GM21447 (cell line): ENCODE measurements at regions not wholly inside any gene's neighbourhood (a gene's known extent, or its start where the extent isn't known, plus 50 kb on each side); places are given as distances from the start of the nearest gene placed in this dataset.

Source experiments
- ATAC-seq: cut with Tn5 transposase; IDR thresholded peaks from one replicate; pipeline ENCODE4 v1.9.1; 2021; ENCODE audit not compliant: unreplicated experiment

DNA sequence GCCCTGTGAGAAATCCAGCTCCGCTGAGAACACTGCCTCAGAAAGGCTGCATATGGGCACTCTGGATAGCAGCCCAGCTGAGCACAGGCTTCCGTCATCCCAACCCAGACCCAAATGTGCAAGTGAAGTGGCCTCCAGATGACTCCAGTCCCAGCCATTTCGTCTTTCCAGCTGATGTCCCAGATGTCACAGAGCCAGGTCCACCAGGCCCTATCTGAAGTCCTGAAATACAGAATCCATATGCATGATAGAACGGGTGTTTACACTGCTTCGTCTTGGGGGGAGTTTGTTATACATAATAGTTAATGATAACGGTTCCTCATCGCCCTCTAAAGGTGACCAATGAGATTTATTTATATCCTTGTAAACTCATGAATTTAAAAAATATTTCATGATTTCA lies 72.6 kb upstream of the TRIM2 start:
- no peak for ATAC-seq

DNA sequence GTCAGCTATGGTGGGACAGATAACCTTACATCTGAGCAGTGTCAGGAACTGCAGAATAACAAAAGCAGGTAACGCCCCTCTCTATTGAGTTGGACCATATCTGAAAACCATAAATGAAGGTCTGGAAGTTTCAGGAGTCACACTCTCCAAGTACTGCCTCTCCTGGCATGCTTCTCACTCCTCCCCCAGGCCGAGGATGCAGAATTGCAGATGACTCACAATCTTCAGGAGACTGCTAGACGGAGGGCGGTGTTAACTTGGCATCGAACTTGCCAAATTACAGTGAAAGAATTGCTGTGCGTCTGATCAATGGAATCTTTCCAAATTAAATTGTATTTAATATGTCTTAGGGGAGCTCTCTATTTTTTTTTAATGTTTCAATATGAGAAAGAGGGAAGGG lies 67.1 kb upstream of the TRIM2 start:
- no peak for ATAC-seq

DNA sequence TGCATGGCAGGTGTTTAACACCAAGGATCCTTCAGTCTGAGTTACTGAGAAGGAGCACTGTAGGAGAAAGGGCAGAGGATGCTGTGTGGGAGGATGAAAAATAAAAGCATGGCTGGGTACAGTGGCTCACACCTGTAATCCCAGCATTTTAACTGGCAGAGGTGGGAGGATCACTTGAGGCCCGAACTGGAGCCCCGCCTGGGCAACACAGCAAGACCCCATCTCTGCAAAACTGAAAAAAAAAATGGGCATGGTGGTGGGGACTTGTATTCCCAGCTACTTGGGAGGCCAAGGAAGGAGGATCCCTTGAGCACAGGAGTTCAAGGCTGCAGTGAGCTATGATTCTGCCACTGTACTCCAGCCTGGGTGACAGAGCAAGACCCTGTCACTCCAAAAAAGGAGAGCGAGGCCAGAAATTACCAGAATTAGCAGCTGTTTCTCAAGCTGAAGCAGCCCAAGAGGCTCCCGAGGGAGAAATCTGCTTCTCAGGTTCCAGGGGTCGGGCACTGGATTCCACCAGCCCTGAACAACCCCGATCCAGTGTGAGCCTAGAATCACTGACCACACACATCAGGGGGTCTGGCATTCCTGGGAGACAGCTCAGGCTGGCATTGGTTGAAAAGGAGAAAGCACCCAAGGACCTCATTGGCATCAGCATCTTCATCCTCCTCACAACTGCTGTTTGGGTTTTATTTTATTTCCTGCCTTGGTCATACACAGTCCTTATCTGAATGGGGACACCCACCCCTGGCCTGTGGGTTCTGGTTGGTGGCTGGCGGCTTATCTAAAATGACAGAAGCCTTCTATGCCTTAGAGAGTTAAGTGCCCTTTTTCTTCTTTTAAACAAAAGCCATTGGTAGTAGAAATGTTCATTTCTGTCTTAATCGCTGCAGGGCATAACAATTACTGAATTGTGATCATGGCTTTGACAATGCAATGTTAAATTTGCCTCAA lies 66.3 kb upstream of the TRIM2 start:
- ATAC-seq: no peak

DNA sequence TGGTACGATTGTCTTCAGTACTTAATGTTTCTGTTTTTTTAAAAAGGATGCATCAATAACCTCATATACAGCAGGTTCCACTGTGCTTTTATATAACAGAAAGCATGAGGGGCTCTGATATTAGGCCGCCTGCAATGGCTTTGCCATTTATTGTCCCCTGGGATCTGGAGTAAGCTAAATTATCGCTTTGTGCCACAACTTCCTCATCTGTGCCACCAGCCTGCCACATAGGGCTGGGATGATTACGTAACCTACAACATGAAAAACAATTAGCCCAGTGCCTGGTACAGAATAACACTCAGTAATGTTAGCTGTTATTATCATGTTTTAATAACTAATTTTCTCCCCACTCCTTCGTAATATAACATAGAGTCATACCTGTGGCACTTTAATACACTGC lies 65.5 kb upstream of the TRIM2 start:
- ATAC-seq: no peak

DNA sequence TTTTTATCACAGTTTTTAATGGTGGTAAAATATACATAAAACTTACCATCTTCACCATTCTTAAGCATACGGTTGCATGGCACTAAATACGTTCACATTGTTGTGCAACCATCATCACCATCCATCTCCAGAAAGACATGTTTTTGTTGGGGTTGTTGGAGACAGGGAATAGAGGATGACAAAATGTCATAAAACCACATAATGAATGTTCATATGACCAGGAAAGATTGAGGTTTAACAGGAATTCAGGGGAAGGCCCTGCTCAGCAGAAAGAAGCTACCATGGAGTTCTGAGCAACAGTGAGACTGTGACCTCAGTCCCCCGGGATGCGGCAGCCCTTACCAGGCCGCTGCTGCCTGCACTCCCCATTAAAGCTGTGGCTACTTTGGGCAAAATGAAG lies 63.9 kb upstream of the TRIM2 start:
- no peak for ATAC-seq

DNA sequence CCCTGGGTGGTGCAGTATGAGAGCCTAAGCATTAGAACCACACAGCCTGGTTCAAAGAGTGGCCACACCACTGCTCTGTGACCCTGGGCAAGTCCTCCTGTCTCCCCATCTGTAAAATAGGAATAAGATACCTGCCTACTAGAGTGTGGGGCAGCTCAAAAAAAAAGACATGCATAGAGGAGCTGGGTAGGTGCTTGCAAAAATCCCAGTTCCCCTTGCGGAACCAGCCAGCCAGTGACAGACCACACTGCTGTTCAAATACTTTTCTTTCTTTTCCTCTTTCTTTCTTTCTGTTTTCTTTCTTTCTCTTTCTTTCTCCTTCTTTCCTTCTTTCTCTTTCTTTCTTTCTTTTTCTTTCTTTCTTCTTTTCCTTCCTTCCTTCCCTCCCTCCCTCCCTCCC lies 63.0 kb upstream of the TRIM2 start:
- ATAC-seq: no peak

DNA sequence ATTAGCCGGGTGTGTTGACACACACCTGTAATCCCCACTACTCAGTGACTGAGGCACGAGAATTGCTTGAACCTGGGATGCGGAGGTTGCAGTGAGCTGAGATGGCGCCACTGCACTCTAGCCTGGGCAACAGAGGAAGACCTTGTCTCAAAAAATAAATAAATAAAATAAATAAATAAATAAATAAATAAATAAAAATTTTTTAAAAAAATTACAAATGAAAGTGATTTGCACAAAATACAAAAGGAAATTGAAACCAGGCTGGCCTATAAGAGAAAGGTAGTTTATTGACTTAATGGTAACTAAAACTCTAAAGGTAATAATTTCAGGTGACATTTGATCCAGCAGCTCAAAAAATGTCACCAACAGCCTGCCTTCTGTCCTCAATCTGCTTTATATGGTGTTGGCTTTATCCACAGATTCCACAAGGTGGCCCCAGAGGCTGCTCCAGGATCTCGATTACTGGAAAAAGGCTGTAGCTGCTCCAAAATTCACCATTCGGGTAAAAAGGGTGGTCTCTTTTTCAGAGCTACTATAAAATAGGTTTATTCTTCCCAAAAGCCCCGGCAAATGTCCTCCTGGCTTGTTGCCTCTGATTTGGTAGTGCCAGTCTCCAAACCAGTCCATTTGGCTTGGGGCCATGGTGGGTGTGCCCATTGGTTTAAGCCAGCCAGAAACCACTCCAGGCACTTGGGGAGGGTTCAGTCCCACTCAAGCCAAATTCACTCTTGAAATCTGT lies 61.4 kb upstream of the TRIM2 start:
- peak; percentile 63 for ATAC-seq

DNA sequence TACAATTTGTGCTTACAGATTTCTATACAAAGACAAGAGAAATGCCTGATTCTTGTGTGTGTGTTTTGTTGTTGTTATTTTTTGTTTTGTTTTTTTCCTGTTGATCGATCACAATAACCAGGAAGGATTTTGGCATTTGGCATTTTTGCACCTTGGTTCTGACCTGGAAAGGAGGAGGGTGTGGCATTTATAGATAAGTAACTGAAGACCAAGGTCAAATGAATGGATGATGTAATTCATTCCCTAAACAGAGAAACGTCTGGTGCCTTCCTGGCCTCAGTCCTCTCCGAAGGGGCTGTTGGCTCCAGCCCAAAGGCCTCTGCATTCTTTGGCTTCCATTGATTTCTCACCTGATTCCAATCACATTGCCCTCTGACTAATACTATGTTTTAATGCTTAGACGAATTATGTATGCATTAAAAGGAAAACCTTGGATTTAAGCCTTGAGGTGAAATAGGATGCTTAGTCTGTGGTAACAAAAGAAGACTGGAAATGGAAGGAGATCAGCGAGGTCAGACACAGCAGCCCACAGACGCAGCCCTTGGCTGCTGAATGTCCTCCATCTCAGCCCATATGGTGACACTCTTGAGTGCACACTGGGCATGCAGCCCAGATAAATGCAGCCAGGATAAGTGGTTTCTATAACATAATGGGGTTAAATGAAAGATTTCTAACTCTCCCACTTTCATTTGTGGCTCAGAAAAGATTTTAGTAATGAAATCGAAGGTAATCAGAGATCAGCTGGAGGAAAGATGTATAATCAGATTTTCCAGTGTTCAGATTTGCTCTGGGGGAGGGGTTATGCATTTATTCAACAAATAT lies 60.5 kb upstream of the TRIM2 start:
- ATAC-seq: no peak

DNA sequence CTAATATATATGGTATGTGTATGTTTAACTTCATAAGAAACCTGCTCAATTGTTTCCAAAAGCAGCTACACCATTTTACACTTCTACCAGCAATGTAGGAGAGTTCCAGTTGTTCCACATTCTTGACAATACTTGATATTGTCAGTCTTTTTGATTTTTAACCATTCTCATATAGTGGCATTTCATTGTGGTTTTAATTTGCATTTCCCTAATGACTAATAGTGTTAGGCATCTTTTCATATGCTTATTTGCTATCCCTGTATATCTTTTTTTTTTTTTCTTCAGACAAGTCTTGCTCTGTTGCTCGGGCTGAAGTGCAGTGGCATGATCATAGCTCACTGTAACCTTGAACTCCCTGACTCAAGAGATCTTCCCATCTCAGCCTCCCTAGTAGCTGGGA lies 58.2 kb upstream of the TRIM2 start:
- no peak for ATAC-seq

DNA sequence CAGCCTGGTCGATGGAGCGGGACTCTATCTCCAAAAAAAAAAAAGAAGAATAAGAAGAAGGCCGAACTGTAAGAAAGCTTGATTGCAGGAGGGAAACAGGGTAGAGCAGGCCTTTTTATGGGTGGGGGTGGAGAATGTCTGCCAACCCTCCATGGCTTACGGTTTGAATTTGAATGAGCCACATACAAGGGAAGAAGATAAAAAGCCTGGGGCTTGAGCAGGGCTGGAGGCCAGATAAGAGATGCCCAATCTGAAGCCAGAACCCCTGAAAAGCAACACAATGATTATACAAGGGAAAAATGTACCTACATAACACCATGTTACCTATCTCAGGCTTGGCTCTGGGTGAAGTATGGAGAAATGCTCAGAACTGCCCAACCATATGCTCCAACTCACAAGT lies 57.3 kb upstream of the TRIM2 start:
- ATAC-seq: no peak

DNA sequence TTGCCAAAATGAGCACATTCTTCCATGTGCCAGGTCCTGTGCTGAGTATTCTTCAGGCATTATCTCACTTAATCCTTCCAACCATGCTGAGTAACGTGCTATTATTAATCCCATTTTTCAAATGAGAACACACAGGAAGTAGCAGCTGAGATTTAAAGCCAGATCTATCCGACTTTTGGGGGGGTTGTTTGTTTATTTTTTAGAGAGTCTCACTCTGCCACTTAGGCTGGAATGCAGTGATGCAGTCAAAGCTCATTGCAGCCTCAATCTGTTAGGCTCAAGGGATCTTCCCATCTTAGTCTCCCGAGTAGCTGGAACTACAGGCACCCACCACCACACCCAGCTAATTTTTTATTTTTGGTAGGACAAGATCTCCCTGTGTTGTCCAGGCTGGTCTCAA lies 55.5 kb upstream of the TRIM2 start:
- ATAC-seq: no peak

DNA sequence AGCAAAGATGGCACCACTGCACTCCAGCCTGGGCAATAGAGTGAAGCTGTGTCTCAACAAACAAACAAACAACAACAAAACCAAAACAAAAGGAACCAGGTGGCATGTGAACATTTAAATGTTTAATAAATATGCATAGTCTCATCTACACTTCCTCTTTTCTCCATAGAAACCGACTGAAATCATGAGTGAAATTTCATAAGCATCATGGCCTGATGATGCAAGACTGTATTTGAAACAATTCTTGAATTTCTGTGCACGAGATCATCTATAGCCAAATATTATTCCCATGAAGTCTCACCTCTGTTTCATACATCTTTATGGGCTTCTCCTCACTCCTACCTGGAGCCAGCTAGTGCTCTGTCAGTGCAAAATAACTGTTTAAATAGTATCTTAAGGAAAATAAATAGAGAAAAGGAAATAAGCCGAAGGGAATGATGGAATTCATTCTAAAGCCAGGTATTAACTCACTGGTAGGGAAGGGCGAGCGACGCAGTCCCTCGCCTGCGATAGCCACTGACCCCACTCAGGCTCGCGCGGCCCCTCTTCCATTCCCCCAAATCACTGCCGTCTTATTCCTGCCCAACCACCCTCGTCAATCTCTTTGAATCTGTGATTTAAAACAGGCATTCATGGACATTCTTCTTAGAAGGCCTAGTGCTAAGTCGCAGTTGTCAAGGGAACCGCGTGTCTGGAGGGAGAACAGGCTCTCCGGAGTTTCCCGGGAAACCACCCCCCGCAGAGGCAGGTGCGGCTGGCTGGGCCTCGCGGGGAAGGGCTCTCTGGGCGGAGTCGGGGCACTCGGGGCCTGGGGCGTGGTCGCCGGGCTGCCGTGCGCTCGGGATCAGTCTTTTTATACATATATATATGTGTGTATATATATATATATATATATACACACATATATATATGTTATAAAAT lies 52.4 kb upstream of the TRIM2 start:
- no peak for ATAC-seq

DNA sequence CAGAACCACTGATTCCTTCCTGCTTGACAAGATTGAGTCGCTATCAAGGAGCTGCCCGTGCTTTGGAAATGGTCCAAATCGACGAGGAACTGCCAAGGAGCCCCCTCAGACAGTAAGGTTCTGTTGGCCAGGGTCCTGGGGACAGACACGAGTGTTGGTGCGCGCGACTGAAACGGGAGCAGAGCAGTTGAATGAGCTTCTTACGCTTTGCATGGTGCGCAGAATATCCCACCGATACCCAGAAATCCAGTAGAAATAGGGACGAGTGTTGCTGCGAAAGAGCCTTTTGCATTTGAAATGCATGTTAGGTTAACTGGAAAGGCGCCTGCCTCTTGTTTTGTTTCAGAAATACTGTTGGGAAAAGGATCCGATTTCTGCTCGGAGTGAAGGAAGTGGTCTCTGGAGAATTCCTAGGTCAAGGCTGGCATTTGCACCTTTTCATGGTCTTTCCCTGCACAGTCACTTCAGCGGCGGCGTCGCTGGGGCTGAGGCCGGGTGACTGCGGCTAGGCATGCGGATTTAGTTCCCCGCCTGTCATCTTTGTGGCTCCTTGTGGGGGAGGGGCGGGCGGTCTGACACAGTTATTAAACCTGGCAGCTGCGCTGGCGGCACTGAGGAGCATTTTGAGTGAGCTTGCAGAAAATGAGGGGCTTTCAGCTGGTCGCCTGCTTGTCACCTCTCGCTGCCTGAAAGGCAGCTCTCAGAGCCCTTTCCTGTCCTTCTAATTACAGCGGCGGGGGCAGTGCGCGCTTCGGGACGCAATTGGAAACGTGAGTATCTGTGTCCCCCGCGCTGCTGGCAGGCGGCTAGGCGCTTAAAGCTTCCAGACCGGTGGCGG lies 51.5 kb upstream of the TRIM2 start:
- peak; percentile 23 for ATAC-seq

DNA sequence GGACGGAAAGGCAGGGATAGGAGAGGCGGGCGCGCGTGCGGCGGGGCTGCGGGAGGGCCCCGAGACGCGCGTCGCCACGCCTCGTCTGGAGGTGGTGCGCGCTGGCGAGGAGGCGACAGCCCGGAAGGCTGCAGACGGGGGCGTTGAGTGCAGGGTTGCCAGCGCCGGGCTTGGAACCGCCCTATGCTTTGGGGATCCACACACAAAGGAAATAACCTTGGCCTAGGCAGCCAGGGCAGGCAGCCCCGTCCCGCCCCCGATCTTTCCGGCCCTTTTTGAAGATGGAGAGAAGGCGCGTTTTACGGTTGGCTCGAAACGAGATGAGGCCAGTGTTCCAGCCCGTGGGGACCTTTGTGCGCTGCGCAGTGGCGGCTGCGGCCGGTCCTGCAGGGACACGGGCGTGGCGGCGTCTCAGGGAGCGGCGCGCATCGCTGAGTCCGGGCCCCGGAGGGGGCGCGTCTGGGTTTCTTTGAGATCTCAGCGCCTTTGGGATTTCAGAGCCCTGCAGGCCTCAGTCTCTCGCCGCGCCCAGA lies 50.8 kb upstream of the TRIM2 start:
- ATAC-seq: peak; percentile 63

DNA sequence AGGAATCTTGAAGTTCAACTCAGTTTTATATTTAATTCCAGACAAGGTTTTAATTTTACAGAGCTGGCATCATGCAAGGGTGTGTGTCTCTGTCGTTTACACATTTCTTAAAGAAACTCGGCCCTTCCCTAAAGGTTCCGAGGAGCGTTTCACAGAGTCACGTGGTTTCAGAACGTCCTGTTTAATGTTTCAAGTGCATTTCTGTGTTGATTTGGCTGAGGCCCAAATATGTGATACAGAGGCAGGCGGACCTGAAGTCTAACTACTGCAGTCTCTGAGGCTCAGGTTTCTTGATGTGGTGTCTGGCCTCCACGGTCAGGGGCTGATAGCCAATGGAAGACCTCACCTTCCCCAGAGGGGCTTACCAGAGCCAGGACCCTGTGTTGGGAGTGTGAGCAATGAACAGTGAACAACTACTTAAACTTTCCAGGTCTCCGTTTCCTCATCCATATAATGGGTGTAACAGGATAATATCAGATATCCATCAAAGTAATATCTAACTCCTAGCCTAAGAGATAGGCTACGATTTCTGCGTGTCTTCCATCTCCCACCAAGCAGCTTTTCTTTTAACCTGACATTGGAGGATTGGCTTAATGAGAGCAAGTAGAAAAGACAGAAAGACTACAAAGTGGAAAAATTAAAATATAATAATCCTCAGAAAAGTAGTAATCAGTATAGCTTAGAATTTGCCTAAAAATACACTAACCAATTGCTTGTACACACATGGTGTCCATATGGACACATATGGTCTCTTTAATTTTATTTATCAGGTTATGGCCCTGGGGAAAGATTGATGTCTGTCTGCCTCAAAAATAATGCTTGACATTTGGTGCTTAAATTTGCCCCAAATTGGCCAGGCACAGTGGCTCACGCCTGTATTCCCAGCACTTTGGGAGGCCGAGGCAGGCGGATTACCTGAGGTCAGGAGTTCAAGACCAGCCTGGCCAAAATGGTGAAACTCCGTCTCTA lies 50.0 kb upstream of the TRIM2 start:
- no peak for ATAC-seq
